Upper lobe of left lung (tissue), 4 donors: ENCODE measurements at regions not wholly inside any gene's neighbourhood (a gene's known extent, or its start where the extent isn't known, plus 50 kb on each side); places are given as distances from the start of the nearest gene placed in this dataset.

Experiments
- POLR2A ChIP-seq, 4 donors: fragments of 450-650 bp; IDR thresholded peaks; one replicate each; pipeline ENCODE4 v1.5.1; 2016 to 2017; ENCODE audit warnings: antibody characterized with exemption in 4 of 4, mild to moderate bottlenecking in 2 of 4
- TF ChIP-seq, protein P1 (sequence below), 6 experiments: fragments of 450-650 bp in 4 of 6; fragments of 200-600 bp in 2 of 6; sonication (generic) in 2 of 6; IDR thresholded peaks; one replicate each; pipeline ENCODE4 v1.5.1; 2016 to 2019; ENCODE audit warnings: antibody characterized with exemption in 6 of 6

- TF ChIP-seq POLR2A (IDR thresholded peaks at IDR 0.05) = no peak
- TF ChIP-seq, protein P1, sequence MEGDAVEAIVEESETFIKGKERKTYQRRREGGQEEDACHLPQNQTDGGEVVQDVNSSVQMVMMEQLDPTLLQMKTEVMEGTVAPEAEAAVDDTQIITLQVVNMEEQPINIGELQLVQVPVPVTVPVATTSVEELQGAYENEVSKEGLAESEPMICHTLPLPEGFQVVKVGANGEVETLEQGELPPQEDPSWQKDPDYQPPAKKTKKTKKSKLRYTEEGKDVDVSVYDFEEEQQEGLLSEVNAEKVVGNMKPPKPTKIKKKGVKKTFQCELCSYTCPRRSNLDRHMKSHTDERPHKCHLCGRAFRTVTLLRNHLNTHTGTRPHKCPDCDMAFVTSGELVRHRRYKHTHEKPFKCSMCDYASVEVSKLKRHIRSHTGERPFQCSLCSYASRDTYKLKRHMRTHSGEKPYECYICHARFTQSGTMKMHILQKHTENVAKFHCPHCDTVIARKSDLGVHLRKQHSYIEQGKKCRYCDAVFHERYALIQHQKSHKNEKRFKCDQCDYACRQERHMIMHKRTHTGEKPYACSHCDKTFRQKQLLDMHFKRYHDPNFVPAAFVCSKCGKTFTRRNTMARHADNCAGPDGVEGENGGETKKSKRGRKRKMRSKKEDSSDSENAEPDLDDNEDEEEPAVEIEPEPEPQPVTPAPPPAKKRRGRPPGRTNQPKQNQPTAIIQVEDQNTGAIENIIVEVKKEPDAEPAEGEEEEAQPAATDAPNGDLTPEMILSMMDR (IDR thresholded peaks at IDR 0.05) = no peak
These were observed 1147.6 kb upstream of the ADGRL4 start for GRCh38 chr1:80154176-80154575.
